Stimulated activated CD4-positive, alpha-beta T cell treated with anti-CD3 and anti-CD28 coated beads, TNF-alpha, amount 100 ng/mL, for 4 hours (primary cell): ENCODE measurements at regions not wholly inside any gene's neighbourhood (a gene's known extent, or its start where the extent isn't known, plus 50 kb on each side); places are given as distances from the start of the nearest gene placed in this dataset.

Experiments
- DNase-seq, 3 experiments: peaks; one replicate each; pipeline ENCODE4 v3.0.0-alpha.2; 2020; ENCODE audit warnings: low read depth in 3 of 3

GRCh38 chr10:113420057-113420732 is 132.7 kb upstream of the HABP2 start:
- DNase-seq = no peak

DNA sequence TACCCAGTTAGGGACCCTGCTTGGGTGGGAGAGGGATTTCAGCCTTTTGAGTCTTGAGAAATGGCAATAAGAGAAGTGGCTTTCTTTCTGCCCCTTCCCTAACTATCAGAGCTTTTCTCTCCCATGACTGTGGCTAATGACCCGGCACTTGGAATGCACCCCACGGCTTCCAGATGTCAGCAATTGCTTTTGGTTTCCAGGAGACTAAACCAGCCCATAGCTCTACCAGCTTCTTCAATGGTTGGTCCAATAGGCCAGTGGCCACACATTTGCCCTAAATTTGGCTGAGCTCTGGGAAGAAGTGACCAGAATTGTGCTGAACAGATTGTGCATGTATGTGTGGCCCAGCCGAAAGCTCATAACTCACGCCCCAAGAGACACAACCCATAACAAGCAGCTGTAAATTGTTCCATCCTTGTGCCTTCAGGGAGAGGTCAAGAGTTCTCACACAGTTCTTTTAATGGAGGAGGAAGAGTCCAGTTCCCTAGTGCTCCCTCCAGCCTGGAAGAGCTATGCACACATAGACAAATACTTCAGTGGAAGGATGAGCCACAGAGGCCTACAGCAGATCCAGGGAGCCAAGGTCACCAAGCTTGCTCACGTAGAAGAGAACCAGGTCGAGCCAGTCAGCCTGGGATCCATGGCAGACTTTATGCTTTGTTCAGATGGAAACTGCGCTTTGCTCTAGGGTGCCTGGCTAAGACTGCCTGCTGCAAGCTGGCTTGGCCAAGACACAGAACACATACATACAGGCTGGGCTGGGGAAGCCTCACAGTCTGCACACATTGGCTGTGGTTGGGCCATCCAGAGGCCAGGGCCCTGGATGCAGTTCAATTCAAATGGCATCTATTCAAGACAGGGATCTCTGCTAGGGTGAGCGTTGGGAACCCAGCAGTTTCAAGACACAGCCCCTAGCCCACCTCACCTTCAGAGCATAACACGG is 131.8 kb upstream of the HABP2 start:
- no peak for DNase-seq

- DNase-seq = no peak
Measured at GRCh38 chr10:113422371-113422770, 130.5 kb upstream of the HABP2 start.

DNA sequence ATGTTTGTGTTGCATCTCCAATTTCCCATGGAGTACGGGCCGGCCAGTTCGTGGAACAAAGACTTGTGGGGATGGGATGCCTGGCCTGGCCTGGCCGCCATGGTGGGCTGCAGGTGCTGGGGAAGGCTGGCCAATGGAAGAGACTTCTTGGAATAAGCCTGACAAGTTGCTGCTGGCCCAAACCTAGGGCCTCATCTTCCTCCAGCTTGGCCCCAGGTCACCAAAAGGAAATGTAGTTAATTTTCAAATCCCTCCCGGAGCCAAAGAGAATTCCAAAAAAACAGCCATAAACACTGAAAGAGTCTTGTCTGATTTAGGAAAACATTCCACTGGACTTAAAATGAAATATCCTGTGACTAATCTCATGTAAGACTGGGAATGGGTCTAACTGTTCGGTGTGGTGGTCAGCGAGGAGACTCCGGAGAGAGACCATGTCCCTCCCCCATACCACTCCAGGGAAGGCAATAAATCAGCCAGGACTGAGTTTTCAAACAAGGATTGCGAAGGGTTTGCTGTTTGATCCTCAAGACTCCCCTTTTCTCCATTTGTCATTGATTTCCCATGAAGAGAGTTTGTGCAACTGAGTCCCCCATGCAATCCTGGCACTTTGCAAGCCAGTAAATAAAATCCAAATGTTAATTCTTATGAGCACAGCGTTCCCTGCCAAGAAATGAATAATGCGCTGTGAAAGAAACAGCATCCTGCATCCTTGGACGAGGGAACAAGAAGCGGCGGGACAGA is 128.7 kb upstream of the HABP2 start:
- no peak for DNase-seq

GRCh38 chr10:113425008-113425407 is 127.8 kb upstream of the HABP2 start:
- no peak for DNase-seq

GRCh38 chr10:113425541-113425951 is 127.3 kb upstream of the HABP2 start:
- no peak for DNase-seq

- no peak for DNase-seq
Measured at GRCh38 chr10:113426181-113426877, 126.5 kb upstream of the HABP2 start.

GRCh38 chr10:113427236-113427735 is 125.6 kb upstream of the HABP2 start:
- no peak for DNase-seq

DNA sequence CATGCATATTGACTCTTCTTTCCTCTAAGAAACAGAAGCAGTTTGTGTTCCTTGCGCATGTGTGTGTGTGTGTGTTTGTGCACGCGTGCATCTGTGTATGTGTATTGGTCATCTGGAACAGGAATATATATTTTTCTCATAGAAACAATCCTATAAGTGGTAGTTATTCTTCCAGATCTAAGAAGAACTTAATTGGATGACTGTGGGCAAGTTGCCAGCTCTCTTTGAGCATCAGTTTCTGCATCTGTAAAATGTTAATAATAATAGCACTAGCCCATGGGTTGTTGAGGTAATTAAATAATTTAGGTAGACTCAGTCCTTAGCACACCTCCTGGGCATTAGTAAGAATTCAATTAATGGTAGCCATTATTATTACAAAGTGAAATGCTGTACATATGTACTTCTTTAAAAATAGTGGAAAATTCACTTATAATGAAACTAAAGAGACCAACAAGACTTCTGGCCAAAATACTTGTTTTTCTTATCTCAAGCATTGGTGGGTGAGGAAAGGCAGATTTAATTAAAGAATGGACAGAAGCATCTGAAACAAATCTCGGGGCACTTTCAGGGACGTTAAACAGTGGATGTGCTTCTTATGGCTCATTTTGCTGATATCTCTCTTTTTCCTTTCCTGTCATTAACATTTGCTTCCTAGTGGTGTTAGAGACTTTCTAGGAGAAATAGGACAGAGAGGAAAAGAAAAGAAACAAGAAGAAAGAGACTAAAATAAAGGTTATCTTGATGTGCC is 124.9 kb upstream of the HABP2 start:
- no peak for DNase-seq

DNA sequence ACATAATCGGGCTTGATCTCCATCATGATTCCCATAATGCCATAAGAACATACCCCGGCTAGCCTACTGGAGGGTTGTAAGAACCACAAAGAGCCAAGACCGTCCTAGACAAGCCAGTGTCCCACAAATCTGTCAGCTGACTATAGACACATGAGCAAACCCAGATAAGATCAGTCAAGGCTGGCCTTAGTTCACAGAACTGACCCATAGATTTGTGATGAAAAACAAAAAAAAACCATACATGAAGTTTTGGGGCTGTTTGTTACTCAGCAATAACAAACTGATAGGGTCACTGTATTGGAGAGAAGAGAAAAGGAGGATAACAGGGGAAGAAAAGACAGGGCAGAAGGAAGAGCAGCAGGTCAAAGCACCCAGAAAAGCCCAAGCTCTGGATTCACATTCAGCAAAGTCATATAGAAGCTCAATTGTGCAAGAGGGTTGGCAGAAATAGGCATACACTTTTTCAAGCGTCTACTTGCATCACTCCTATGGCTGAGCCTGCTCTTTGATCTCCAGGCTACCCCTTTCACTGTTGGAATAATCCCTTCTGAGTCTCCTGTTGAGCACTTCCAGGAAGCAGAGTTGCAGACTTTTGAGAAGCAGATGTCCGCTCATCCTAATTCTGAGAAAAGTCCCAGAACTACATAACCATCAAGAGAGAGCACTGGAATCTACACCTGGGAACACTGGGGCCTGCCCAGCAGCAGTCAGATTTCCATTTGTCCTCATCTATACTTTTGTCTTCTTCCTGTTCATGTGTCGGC is 122.0 kb upstream of the HABP2 start:
- DNase-seq = no peak

DNA sequence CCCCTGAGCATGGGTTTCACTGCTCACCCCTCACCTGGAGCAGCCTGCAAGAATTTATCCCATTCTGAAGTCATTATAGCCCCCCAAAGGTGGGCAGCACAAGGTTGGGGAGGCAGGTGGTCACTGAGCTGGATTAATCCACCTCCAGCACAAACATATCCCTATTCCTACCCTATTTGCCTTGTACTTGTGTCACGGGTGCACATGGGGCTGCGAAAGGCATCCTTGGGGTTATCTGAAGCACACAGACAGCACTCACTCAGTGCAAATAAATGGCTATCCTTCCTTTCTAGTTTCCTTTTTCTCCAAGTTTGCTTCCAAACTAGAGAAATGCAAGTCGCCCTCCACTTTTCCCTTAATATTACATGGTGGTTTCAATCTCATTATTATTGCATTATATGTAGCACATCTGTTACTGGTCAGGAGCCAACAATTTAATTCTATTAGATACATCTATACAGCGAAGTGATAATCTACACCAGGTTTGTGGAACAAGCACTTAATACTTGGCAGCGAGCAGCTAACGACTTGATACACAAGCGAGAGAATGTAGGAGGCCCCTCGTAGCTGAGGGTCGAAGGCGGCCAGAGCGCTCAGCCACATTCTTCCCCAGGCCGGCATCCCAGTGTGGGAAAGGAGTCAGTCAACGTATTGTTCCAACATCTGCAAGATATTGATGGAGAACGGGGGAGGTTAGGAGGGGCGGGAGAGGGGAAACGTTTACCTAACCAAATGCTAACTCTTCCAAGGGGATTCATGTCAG is 121.3 kb upstream of the HABP2 start:
- DNase-seq = no peak

- DNase-seq = no peak
Measured at GRCh38 chr10:113433711-113434110, 119.1 kb upstream of the HABP2 start.

GRCh38 chr10:113434315-113434714 is 118.5 kb upstream of the HABP2 start:
- no peak for DNase-seq

DNA sequence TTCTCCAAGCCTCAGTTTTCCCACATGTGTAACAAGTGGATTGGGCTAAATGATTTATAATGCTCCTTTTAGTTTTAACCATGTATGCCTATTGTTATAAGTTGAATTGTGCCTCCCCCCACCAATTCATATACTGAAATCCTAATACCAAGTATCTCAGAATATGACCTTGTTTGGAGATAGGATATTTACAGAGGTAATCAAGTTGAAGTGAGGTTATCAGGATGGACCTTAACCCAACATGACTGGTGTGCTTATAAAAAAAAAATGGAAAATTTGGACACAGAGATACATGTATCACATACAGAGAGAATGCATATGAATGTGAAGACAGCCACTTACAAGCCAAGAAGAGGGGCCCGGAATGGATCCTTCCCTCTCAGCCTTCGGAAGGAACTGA is 117.9 kb upstream of the HABP2 start:
- no peak for DNase-seq

- DNase-seq = no peak
Measured at GRCh38 chr10:113435881-113436280, 117.0 kb upstream of the HABP2 start.

DNA sequence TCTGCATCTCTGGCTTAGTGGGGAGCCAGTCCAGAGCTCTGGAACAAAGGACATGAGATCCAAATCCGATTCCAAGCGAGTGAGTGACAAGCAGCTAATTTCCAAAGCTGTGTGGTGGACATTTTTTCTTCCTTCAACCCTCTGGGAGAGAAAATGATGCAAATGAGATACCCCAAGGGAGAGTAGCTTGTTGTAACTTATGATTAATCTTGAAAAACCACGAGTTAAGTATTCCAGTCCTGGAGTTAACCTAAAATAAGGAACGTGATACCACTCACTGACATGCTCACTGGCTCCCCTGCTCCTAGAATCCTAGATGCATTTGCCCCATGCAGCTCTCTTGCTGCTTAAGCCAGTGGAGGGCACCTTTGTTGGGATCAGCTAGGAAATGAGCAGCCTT is 116.0 kb upstream of the HABP2 start:
- no peak for DNase-seq

DNA sequence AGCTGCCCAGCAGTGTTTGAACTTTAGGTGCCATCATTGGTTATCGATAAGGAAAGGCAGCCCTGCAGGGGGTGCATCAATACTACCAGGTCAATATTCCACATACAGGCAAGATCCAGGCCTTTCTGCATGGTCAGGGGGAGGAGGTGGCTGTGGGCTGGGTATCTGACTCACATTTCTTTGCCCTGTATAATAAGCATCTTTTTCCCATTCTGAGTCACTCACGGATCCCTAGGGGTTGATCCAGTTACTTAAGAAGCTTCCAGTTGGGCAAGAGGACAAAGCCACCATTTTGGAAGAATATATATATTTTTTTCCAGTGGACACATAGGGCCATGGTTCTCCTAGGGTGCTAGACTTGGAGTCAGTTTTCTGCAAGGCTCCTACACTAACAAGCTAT is 114.2 kb upstream of the HABP2 start:
- DNase-seq = no peak

DNA sequence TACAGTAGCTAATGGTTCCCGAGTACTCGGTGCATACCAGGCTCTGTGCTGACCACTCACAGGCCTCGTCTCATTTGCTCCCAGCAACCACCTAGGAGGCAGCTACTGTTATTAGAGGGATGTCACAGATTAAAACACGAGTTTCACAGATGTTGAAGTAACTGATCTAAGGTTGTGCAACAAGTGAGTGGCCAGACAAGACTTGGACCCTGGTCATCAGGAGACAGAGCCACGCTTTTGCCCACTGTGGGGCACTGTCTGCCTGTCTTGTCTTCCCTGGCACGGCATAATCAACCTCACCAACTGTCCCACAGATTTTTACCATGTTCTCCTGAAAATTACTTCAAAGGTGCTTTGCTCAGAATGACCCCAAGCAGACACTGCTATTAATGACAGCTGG is 111.6 kb upstream of the HABP2 start:
- no peak for DNase-seq

- DNase-seq = no peak
Measured at GRCh38 chr10:113441686-113442270, 111.1 kb upstream of the HABP2 start.
